ENCODE measurements at regions not wholly inside any gene's neighbourhood (a gene's known extent, or its start where the extent isn't known, plus 50 kb on each side); places are given as distances from the start of the nearest gene placed in this dataset.

GRCh38 chr15:58324533-58324932 is 107.3 kb upstream of the LIPC start:
- SMC1A ChIA-PET (ENCODE audit: uncharacterized antibody, unreplicated experiment), result interaction anchor here (0.8 kb wide), 1 partner anchor 93 kb away, joined by 3 read pairs; no protein-coding TSS in a partner anchor
- no peaks in the 10 kb centered on the region for H3K36me3 ChIP-seq (ENCODE audit: control insufficient read depth in 2 of 2, insufficient read depth in 2 of 2, low read length in 1 of 2)
- no peak overlapping the region for H2AFZ ChIP-seq (ENCODE audit: control insufficient read depth, low read depth, low read length)
- no peak for FAIRE-seq
- H3K27ac ChIP-seq (ENCODE audit: control insufficient read depth, insufficient read depth), result no peak overlapping the region
- in situ Hi-C loops (cut with MboI) (no loop called here), intact Hi-C loops (cut with micrococcal nuclease; ENCODE audit: unreplicated experiment) (no loop called here)
- RAD21 ChIA-PET (ENCODE audit: unreplicated experiment), result no interaction called here
- no peaks in the 10 kb centered on the region for H4K20me1 ChIP-seq (ENCODE audit: control insufficient read depth, insufficient read depth)
- H3K9ac ChIP-seq (ENCODE audit: control insufficient read depth, insufficient read depth, low read length), result no peak overlapping the region
- H3K9me3 ChIP-seq (replicated peaks; ENCODE audit: control insufficient read depth, insufficient read depth, low read length), result no peaks in the 10 kb centered on the region; the same call in 2 of the 3 replicates
- ATAC-seq, result no peak
- CTCF ChIA-PET, result no interaction called here
- H3K4me3 ChIP-seq, result no peak overlapping the region
- DNase-seq (ENCODE audit: low read depth, low spot score), result no peak
- H3K4me1 ChIP-seq (ENCODE audit: control insufficient read depth, insufficient read depth, low read length), result no peaks in the 10 kb centered on the region
- no TSS peak for BruUV-seq (replicated peaks)
- no peaks in the 10 kb centered on the region for H3K79me2 ChIP-seq (ENCODE audit: control insufficient read depth, insufficient read depth, low read length)
- no peaks in the 10 kb centered on the region for H3K27me3 ChIP-seq (replicated peaks in 1 of 2; ENCODE audit: control insufficient read depth in 2 of 2, insufficient read depth in 2 of 2, low read length in 1 of 2)
- POLR2A ChIA-PET, result no interaction called here
- no peak overlapping the region for H3K4me2 ChIP-seq (ENCODE audit: control insufficient read depth, insufficient read depth)
- no peak for TF ChIP-seq PBX3 (IDR thresholded peaks at IDR 0.05; ENCODE audit: insufficient replicate concordance, low read depth, low read length)
- TF ChIP-seq POU2F2 (IDR thresholded peaks at IDR 0.05; ENCODE audit: borderline replicate concordance, low read depth, low read length), result no peak
- TF ChIP-seq SMC3 (IDR thresholded peaks at IDR 0.05; ENCODE audit: borderline replicate concordance, low read length), result no peak
- no peak for TF ChIP-seq RAD51 (IDR thresholded peaks at IDR 0.05)
- TF ChIP-seq KAT2A (conservative IDR thresholded peaks at IDR 0.05; ENCODE audit: control insufficient read depth, low read depth, low read length), result no peak
- TF ChIP-seq PML (IDR thresholded peaks at IDR 0.05; ENCODE audit: low read length), result no peak
- TF ChIP-seq SUPT20H (IDR thresholded peaks at IDR 0.05; ENCODE audit: borderline replicate concordance, control insufficient read depth, low read depth, low read length), result no peak
- TF ChIP-seq MLLT1 (IDR thresholded peaks at IDR 0.05), result no peak
- no peak for TF ChIP-seq EGR1 (IDR thresholded peaks at IDR 0.05; ENCODE audit: borderline replicate concordance in 1 of 2, low read depth in 2 of 2, low read length in 2 of 2)
- no peak for TF ChIP-seq IRF4 (IDR thresholded peaks at IDR 0.05; ENCODE audit: low read depth, low read length)
- no peak for TF ChIP-seq FOXM1 (IDR thresholded peaks at IDR 0.05; ENCODE audit: low read depth, low read length)
- TF ChIP-seq SMAD1 (IDR thresholded peaks at IDR 0.05; ENCODE audit: low read depth, partially characterized antibody), result no peak
- no peak for TF ChIP-seq ZBTB33 (IDR thresholded peaks at IDR 0.05)
- TF ChIP-seq SMAD5 (IDR thresholded peaks at IDR 0.05; ENCODE audit: low read depth), result no peak
- TF ChIP-seq BMI1 (IDR thresholded peaks at IDR 0.05; ENCODE audit: borderline replicate concordance), result no peak
- TF ChIP-seq ESRRA (IDR thresholded peaks at IDR 0.05; ENCODE audit: low read length), result no peak
- no peak for TF ChIP-seq STAT1 (conservative IDR thresholded peaks at IDR 0.05)
- no peak for TF ChIP-seq BHLHE40 (IDR thresholded peaks at IDR 0.05; ENCODE audit: borderline replicate concordance in 1 of 2, low read depth in 2 of 2, low read length in 1 of 2)
